ENCODE measurements at regions not wholly inside any gene's neighbourhood (a gene's known extent, or its start where the extent isn't known, plus 50 kb on each side); places are given as distances from the start of the nearest gene placed in this dataset.

GRCh38 chr5:124584991-124585715 is 161.3 kb downstream of the ZNF608 start:
- no peak for TF ChIP-seq CTCF (IDR thresholded peaks at IDR 0.05 in 4 of 5, conservative IDR thresholded peaks at IDR 0.05 in 1 of 5)
- TF ChIP-seq POLR2A (IDR thresholded peaks at IDR 0.05), result no peak

Measured in gastrocnemius medialis (tissue), 4 donors.